HuH-7.5 (cell line): ENCODE measurements at regions not wholly inside any gene's neighbourhood (a gene's known extent, or its start where the extent isn't known, plus 50 kb on each side); places are given as distances from the start of the nearest gene placed in this dataset.
A peak's percentile ranks its signal among the peaks of the same experiment; 100 is the strongest.

ENCODE experiments used
- DNase-seq: peaks from one replicate; pipeline ENCODE4 v3.0.0; 2011; ENCODE audit warnings: low spot score

GRCh38 chr1:90134175-90134955 lies 139.5 kb downstream of the ZNF326 start:
- no peak for DNase-seq

GRCh38 chr1:90133133-90133532 lies 138.2 kb downstream of the ZNF326 start:
- no peak for DNase-seq

GRCh38 chr1:90132306-90132705 lies 137.4 kb downstream of the ZNF326 start:
- no peak for DNase-seq

GRCh38 chr1:90127288-90127953 lies 132.5 kb downstream of the ZNF326 start:
- DNase-seq, result no peak

GRCh38 chr1:90126834-90127233 lies 131.9 kb downstream of the ZNF326 start:
- DNase-seq, result no peak

GRCh38 chr1:90122654-90123340 lies 127.9 kb downstream of the ZNF326 start:
- DNase-seq, result no peak

GRCh38 chr1:90114521-90115141 lies 119.7 kb downstream of the ZNF326 start:
- DNase-seq, result peak; percentile 5

- DNase-seq, result no peak
These were observed 113.1 kb downstream of the ZNF326 start for GRCh38 chr1:90107990-90108389.

GRCh38 chr1:90106311-90106710 lies 111.4 kb downstream of the ZNF326 start:
- DNase-seq, result no peak

GRCh38 chr1:90104941-90105538 lies 110.1 kb downstream of the ZNF326 start:
- no peak for DNase-seq

- DNase-seq, result no peak
These were observed 105.7 kb downstream of the ZNF326 start for GRCh38 chr1:90100566-90100965.

- DNase-seq, result no peak
These were observed 97.5 kb downstream of the ZNF326 start for GRCh38 chr1:90092441-90092840.
